ENCODE measurements at regions not wholly inside any gene's neighbourhood (a gene's known extent, or its start where the extent isn't known, plus 50 kb on each side); places are given as distances from the start of the nearest gene placed in this dataset.

DNA sequence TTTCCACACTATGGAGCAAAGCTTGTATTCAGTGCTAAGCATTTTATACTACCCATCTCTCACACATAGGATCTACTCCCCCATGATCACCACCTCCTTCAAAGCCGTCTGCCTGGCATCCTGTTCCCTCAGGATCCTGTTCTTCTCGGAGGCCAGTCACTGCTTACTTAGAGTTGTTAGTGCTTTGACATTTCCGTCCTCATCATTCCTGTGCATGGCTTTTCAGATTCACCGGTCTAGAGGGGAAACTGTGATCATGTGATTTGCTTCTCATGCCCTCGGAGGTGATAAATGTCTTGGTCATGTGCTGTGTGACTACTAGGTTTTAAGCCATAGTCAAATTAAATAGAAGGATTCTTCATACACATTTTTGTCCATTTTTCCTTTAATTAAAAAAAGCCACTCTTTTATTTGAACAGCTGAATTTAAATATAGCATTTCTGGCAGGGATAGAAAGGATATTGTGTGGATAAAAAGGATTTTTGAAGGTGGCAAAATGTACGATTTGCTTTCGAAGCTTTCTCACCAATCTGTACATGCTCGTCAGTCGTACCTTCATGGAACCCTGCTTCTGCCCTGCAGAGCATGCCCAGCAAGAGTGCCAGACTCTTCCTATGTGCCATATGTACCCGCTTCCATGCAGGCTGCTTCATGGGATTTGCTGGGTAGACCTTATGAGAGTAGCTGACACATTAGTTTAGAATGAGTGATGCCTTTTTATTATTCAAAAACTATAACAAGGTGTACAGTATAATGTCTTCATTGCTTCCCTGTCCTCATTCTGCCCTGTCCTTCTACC, 53.3 kb downstream of the BMAL2 start:
- TF ChIP-seq TEAD4 (IDR thresholded peaks at IDR 0.05; ENCODE audit: borderline replicate concordance, insufficient read depth), result no peak
- TF ChIP-seq TCF12 (IDR thresholded peaks at IDR 0.05), result no peak
- TF ChIP-seq CHD2 (IDR thresholded peaks at IDR 0.05; ENCODE audit: low read length, partially characterized antibody), result no peak
- no peak for TF ChIP-seq MXI1 (IDR thresholded peaks at IDR 0.05; ENCODE audit: low read depth, low read length)
- TF ChIP-seq, protein P1, sequence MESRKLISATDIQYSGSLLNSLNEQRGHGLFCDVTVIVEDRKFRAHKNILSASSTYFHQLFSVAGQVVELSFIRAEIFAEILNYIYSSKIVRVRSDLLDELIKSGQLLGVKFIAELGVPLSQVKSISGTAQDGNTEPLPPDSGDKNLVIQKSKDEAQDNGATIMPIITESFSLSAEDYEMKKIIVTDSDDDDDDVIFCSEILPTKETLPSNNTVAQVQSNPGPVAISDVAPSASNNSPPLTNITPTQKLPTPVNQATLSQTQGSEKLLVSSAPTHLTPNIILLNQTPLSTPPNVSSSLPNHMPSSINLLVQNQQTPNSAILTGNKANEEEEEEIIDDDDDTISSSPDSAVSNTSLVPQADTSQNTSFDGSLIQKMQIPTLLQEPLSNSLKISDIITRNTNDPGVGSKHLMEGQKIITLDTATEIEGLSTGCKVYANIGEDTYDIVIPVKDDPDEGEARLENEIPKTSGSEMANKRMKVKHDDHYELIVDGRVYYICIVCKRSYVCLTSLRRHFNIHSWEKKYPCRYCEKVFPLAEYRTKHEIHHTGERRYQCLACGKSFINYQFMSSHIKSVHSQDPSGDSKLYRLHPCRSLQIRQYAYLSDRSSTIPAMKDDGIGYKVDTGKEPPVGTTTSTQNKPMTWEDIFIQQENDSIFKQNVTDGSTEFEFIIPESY (IDR thresholded peaks at IDR 0.05; ENCODE audit: borderline replicate concordance, low read depth), result no peak
- no peak for TF ChIP-seq RFX5 (IDR thresholded peaks at IDR 0.05; ENCODE audit: low read length)
- TF ChIP-seq JUND (IDR thresholded peaks at IDR 0.05), result no peak
- no peak for TF ChIP-seq SMC3 (IDR thresholded peaks at IDR 0.05; ENCODE audit: low read depth, low read length)
- TF ChIP-seq RCOR1 (IDR thresholded peaks at IDR 0.05; ENCODE audit: low read length), result no peak
- no peak for TF ChIP-seq RAD21 (IDR thresholded peaks at IDR 0.05; ENCODE audit: low read length)
- TF ChIP-seq EP300 (IDR thresholded peaks at IDR 0.05; ENCODE audit: borderline replicate concordance in 1 of 2, low read depth in 1 of 2, low read length in 1 of 2), result no peak
- no peak for TF ChIP-seq GATA2 (CRISPR knock-in tag; IDR thresholded peaks at IDR 0.05)
- no peak for TF ChIP-seq FOXJ3 (CRISPR knock-in tag; IDR thresholded peaks at IDR 0.05)
- no peak for TF ChIP-seq POLR2AphosphoS5 (IDR thresholded peaks at IDR 0.05; ENCODE audit: low read depth, low read length)
- TF ChIP-seq, protein P2, sequence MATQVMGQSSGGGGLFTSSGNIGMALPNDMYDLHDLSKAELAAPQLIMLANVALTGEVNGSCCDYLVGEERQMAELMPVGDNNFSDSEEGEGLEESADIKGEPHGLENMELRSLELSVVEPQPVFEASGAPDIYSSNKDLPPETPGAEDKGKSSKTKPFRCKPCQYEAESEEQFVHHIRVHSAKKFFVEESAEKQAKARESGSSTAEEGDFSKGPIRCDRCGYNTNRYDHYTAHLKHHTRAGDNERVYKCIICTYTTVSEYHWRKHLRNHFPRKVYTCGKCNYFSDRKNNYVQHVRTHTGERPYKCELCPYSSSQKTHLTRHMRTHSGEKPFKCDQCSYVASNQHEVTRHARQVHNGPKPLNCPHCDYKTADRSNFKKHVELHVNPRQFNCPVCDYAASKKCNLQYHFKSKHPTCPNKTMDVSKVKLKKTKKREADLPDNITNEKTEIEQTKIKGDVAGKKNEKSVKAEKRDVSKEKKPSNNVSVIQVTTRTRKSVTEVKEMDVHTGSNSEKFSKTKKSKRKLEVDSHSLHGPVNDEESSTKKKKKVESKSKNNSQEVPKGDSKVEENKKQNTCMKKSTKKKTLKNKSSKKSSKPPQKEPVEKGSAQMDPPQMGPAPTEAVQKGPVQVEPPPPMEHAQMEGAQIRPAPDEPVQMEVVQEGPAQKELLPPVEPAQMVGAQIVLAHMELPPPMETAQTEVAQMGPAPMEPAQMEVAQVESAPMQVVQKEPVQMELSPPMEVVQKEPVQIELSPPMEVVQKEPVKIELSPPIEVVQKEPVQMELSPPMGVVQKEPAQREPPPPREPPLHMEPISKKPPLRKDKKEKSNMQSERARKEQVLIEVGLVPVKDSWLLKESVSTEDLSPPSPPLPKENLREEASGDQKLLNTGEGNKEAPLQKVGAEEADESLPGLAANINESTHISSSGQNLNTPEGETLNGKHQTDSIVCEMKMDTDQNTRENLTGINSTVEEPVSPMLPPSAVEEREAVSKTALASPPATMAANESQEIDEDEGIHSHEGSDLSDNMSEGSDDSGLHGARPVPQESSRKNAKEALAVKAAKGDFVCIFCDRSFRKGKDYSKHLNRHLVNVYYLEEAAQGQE (IDR thresholded peaks at IDR 0.05; ENCODE audit: low read depth, low read length), result no peak
- TF ChIP-seq SIN3A (IDR thresholded peaks at IDR 0.05; ENCODE audit: borderline replicate concordance, low read depth, low read length), result no peak
- TF ChIP-seq, protein P3, sequence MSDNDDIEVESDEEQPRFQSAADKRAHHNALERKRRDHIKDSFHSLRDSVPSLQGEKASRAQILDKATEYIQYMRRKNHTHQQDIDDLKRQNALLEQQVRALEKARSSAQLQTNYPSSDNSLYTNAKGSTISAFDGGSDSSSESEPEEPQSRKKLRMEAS (IDR thresholded peaks at IDR 0.05; ENCODE audit: low read depth), result no peak
- TF ChIP-seq, protein P4, sequence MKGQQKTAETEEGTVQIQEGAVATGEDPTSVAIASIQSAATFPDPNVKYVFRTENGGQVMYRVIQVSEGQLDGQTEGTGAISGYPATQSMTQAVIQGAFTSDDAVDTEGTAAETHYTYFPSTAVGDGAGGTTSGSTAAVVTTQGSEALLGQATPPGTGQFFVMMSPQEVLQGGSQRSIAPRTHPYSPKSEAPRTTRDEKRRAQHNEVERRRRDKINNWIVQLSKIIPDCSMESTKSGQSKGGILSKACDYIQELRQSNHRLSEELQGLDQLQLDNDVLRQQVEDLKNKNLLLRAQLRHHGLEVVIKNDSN (IDR thresholded peaks at IDR 0.05; ENCODE audit: borderline replicate concordance, low read depth), result no peak
- TF ChIP-seq NFIC (IDR thresholded peaks at IDR 0.05; ENCODE audit: borderline replicate concordance), result no peak
- TF ChIP-seq GABPA (IDR thresholded peaks at IDR 0.05; ENCODE audit: low read depth), result no peak
- Histone ChIP-seq H3K4me1 (ENCODE audit: control insufficient read depth in 1 of 2, insufficient read depth in 2 of 2, low read depth in 1 of 2, low read length in 1 of 2) (peaks cover 0 to 6% of the 10 kb centered on the region in 2 experiments; a peak in 2 of 4 replicates), H2AFZ (ENCODE audit: low read depth) (no peak overlapping the region), H3K9ac (no peak overlapping the region), H3K27me3 (ENCODE audit: insufficient read depth) (no peaks in the 10 kb centered on the region), H3K9me2 (no peaks in the 10 kb centered on the region), H3K36me3 (replicated peaks in 1 of 2; ENCODE audit: control insufficient read depth in 1 of 2, insufficient read depth in 2 of 2, low read length in 1 of 2) (peaks cover 4 to 11% of the 10 kb centered on the region in 2 experiments), H4K20me1 (ENCODE audit: insufficient read depth) (no peaks in the 10 kb centered on the region), H3K79me2 (ENCODE audit: insufficient read depth) (no peaks in the 10 kb centered on the region), H3K4me3 (ENCODE audit: low read depth in 2 of 2, low read length in 1 of 2) (no peak overlapping the region), H3K9me3 (no peaks in the 10 kb centered on the region), H3F3A (replicated peaks; ENCODE audit: insufficient read depth) (no peaks in the 10 kb centered on the region), H3K4me2 (no peak overlapping the region), H3K27ac (ENCODE audit: low read depth in 2 of 2, low read length in 1 of 2) (no peak overlapping the region)
- WGBS (ENCODE audit: low lambda C conversion rate), result 94% methylated on average over 10 of the region's 10 CpGs
- no peak for DNase-seq
- ChIA-PET POLR2A (no interaction called here), CTCF (interaction anchor here (1.0 to 2.3 kb wide), 5 partner anchors 8 to 55 kb away, joined by 4 to 15 read pairs (median 7); partner anchors contain the start of gene BMAL2)

Data from SK-N-SH (cell line).